GM12865 (cell line): ENCODE measurements at regions not wholly inside any gene's neighbourhood (a gene's known extent, or its start where the extent isn't known, plus 50 kb on each side); places are given as distances from the start of the nearest gene placed in this dataset.
"Not testable (repeated sequence)": the region's sequence is repeated elsewhere in the genome, so short reads cannot be mapped to it uniquely, and the experiment has no call there.

Source experiments
- DNase-seq: peaks from one replicate; pipeline ENCODE4 v3.0.0; 2010; ENCODE audit warnings: low read depth
- H3K4me3 ChIP-seq: 2 replicates; pipeline ENCODE4 v1.5.1; 2011; ENCODE audit warnings: mild to moderate bottlenecking, low read depth, low read length, control low read depth
- TF ChIP-seq, protein P1 (sequence below): IDR thresholded peaks from 2 replicates; pipeline ENCODE4 v1.5.1; 2011; ENCODE audit warnings: low read length, control low read depth, low read depth, inconsistent platforms; ENCODE audit not compliant: insufficient read depth; ENCODE audit errors: missing control alignments

DNA sequence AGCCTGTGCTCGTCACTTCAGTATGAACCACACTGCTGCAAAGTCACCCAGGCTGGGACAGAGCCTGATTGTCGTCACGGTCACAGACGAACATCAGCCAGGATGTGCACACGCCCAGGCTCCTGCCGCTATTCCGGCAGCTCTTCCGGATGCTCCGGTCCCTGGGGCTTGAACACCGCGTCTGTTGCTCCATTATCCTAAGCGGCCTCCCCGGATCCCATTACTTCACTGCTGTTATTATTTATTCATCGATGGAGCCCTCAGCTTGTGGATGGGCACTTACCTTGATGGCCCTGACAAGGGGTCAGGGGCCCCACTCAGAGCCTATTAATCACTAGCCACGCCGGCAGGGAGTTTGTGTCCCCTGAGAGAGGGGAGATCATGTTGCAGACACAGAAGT, 120.8 kb upstream of the PCBD1 start:
- no peak overlapping the region for H3K4me3 ChIP-seq
- DNase-seq = no peak
- TF ChIP-seq, protein P1, sequence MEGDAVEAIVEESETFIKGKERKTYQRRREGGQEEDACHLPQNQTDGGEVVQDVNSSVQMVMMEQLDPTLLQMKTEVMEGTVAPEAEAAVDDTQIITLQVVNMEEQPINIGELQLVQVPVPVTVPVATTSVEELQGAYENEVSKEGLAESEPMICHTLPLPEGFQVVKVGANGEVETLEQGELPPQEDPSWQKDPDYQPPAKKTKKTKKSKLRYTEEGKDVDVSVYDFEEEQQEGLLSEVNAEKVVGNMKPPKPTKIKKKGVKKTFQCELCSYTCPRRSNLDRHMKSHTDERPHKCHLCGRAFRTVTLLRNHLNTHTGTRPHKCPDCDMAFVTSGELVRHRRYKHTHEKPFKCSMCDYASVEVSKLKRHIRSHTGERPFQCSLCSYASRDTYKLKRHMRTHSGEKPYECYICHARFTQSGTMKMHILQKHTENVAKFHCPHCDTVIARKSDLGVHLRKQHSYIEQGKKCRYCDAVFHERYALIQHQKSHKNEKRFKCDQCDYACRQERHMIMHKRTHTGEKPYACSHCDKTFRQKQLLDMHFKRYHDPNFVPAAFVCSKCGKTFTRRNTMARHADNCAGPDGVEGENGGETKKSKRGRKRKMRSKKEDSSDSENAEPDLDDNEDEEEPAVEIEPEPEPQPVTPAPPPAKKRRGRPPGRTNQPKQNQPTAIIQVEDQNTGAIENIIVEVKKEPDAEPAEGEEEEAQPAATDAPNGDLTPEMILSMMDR = no peak

DNA sequence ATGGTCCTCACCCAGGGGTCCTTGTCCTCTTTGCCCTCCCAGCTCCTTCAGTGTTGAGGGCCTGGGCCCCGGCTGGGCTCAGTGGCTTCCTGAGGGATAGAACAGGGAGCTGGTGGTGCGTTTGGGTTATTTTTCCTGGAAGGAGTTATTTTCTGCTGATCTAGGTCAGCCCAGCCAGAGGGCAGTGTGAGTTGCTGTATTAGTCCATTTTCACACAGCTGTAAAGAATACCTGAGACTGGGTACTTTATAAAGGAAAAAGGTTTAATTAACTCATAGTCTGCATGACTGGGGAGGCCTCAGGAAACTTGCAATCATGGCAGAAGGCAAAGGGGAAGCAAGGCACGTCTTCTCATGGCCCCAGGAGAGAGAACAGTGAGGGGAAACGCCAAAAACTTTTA, 122.4 kb upstream of the PCBD1 start:
- no peak overlapping the region for H3K4me3 ChIP-seq
- TF ChIP-seq, protein P1 = no peak
- no peak for DNase-seq

DNA sequence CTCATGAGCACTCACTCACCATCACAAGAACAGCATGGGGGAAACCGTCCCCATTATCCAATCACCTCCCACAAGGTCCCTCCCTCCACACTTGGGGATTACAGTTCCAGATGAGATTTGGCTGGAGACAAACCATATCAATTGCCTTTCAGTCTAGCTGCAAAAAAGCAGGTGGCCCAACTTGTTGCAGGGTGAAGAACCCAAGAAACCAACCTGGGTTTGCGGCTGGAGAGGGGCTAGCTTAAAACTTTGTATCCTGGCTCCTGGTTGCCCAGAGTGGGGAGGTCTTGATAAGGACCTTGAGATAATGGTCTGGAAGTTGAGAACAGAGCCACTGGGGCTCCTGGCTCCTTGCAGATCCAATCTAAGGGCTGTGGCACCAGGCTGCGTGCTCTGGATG, 122.8 kb upstream of the PCBD1 start:
- no peak overlapping the region for H3K4me3 ChIP-seq
- DNase-seq = no peak
- TF ChIP-seq, protein P1 = no peak

DNA sequence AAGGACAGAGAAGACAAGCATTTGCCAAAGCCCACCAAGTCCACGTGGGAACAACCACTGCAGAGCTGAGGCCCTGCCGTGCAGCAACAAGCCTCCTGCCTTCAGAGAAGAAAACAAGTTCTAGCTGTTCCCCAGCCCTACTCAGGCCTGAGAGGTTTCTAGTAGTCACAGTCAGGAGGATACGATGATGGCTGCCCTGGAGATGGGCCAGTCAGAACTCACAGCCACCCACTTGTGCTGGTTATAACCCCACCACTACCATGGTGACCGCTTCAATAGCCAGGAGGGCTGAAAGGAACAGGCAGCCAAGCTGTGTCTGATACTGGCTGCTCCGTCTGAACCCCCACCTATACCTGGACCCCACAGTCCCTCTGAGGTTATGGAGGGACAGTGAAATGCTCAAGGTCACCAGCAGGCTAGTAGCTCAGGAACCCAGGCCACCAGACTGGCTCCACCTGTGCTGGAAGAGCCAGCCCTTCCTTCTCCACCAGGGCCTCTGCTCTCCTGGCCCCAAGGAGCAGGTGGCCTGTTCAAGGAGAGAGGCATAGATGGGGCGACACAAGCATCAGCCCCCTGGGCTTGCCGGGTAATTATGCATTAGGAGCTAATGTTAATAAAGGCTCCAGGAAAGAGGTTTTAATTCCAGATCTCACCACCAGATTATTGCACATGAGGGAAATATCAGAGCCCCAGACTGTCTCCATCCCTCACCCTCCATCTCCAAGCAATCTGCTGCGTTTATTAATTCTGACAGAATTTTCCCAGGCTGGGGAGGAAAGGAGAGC, 125.8 kb upstream of the PCBD1 start:
- DNase-seq = no peak
- no peak overlapping the region for H3K4me3 ChIP-seq
- TF ChIP-seq, protein P1 = no peak

DNA sequence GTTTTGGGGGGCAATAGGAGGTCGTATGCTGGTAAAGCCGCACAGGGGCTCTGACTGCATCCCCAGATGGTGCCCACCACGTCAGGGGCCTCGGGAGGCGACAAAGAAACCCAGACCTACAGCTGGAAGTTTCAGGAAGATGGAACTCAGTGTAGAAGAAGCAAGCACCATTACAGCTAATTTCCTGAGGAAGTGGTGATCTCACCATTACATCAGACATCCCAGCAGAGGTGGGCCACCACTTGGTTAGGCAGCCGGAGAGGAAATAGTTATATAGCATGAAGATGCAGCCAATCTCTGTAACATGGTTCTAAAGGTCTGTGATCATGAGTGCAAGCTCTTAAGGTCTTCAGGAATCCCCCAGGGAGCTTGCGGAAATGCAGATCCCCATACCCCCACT, 127.3 kb upstream of the PCBD1 start:
- no peak overlapping the region for H3K4me3 ChIP-seq
- TF ChIP-seq, protein P1 = no peak
- no peak for DNase-seq

DNA sequence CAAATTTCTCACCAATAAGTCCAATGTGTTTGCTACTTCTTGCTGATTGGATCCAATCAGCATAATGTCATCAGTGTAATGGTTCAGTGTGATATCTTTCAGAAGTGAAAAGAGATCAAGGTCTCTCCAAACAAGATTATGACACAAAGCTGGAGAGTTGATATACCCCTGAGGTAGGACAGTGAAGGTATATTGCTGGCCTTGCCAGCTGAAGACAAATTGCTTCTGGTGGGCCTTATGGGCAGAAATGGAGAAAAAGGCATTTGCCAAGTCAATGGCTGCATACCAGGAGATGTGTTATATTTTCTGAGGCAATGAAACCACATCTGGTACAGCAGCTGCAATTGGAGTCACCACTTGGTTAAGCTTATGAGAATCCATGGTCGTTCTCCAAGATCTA, 131.7 kb upstream of the PCBD1 start:
- not testable (repeated sequence) for DNase-seq, H3K4me3 ChIP-seq

DNA sequence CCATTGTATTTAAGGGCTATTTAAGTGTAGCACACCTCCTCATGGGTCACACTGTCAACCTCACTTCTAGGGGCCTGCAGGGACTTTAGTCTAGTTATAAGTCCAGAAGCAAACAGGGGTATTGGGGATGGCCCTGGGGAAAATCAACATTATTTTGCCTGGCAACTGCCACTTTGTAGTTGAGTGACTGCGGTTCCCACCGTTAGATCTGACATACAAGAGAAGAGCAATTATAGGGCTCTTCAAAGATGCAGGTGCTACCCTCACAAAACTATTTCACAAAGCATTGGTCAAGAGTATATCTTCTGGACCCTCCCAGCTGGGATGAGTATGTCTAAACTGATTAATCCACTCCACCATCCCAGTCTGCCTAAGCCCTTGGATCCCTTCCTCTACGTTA, 133.0 kb upstream of the PCBD1 start:
- TF ChIP-seq, protein P1 = no peak
- no peak for DNase-seq
- H3K4me3 ChIP-seq = no peak overlapping the region
